IPS DF 19.7 (cell line): ENCODE measurements at regions not wholly inside any gene's neighbourhood (a gene's known extent, or its start where the extent isn't known, plus 50 kb on each side); places are given as distances from the start of the nearest gene placed in this dataset.

Experiments
- DNase-seq: peaks from one replicate; pipeline ENCODE4 v3.0.0-alpha.2; 2013; ENCODE audit warnings: low read depth, low spot score

DNA sequence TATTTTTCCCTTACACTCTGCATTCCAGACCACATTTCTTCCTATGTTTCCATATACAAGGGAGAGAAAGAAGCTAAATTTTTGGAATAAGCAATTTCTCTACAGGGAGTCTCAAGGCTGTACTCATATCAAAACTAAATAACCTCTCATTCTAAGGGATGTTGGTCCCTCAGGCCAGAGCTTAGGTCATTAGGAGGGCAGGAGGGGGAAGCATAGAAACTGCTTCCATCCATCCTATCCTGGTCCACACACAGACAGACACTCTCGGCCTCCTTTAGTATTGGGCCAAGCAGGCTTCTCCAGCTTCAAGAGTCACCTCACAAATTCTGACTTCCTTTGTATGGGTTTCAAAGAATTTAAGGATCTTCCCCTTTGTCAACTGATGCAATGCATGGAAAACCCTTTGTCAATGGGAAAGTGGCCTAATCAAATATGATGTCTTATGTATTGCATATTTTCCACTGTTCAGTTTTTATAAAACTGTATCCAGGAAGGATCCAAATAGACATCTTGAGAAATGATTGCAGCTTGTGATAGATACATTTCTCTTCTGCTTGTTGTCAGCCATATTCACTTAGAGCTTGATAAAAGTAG lies 140.7 kb upstream of the RARB start:
- DNase-seq = no peak

GRCh38 chr3:25288413-25288812 lies 139.7 kb upstream of the RARB start:
- no peak for DNase-seq

GRCh38 chr3:25289156-25289555 lies 138.9 kb upstream of the RARB start:
- DNase-seq = no peak

- no peak for DNase-seq
Measured at GRCh38 chr3:25289663-25290062, 138.4 kb upstream of the RARB start.

GRCh38 chr3:25291481-25291905 lies 136.6 kb upstream of the RARB start:
- no peak for DNase-seq

GRCh38 chr3:25292036-25292435 lies 136.0 kb upstream of the RARB start:
- DNase-seq = no peak

DNA sequence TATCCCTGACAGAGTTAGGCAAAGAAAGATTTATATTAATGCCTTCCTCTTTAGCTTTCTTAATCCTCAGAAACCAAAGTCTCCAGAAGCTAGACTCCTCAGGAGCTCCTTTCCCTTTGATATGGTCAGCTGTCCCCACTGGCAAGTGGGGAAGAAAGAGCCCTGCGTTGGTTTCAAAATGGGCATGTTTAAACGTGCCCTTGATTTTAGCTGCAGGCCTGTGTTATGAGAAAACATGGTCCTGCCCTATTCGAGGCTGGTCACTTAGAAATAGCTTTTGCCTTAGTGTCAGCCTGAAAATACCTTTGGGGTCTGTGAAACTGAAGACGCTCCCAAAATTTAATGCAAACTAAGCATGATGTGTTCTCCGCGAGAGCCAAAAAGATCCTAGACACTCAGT lies 135.5 kb upstream of the RARB start:
- no peak for DNase-seq

DNA sequence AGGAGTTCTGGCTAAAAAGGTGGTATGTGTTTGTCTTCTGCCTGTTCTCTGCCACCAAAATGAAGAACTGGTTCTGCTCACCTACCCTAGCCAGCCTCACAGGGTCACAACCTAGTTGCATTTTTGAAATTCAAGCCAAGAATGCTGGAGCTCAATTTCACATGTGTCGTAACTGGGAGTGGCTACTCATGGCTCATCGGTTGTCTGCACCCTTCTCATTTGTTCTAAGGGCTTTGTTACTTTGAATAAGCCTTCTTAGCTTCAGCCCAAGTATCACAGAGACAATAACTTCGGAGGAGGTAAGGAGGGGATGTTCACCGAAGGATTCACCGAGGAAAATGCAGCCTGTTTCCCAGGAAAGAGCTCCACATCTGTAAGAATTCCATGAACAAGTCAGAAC lies 134.3 kb upstream of the RARB start:
- no peak for DNase-seq

DNA sequence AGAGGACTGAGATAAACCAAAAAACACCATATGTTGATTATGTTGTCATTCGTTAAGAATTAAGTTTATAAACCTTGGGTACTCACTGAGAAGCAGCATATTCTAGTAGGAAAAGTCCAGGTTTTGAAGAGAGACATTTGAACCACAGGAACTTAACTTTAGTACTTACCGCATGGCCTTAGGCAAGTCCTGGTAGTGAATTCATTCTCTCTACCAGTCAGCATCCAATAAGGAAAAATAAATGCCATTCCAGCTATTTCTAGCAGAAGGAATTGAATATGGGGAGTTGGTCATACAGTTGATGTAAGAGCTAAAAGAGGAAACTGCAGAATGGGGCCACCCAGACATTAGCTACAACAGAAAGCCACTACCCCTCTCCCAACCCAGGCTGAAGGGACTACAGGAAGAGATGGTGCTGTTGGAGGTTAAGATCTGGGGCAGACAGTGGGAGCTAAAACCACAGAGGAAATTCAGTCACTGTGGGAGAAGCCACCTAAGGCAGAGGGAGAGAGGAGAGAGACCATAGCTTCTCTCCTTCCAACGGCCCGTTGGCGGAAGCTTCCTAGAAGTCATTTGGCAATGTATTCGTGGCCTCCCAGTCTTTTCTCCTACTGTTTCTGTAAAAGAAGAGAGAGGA lies 133.8 kb upstream of the RARB start:
- no peak for DNase-seq

DNA sequence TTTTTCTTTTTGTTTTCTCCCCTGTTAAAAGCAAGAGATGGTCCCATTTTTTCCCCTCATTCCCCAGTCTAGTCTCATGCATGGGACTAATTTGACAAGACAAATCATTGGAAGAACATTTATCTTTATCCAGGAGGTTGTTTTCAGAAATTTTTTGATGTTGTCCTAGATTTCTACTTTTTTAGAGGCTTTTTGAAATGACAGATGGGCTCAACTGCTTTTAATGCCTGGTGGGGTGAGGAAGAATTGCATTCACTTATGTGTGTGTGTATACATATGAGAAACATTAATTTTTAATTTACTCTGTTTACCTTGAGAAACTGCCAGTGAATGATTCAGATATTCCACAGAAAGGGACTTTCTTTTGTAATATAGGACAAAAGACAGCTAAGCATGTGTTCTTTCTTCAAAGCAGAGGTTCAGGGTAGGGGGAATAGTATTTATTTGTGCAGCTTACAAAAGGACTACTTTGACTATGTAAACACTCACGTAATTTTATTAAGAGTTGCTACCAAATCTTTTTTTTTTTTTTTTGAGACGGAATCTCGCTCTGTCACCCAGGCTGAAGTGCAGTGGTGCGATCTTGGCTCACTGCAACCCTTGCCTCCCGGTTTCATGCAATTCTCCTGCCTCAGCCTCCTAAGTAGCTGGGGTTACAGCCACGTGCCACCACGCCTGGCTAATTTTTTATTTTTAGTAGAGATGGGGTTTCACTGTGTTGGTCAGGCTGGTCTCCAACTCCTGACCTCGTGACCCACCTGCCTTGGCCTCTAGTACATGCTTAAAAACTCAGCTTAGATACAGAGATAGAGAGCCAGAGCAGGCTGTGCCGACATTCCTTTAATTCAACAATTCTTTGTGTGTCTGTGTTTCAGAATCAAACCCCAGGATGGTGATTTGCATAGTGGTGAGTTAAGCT lies 130.1 kb upstream of the RARB start:
- no peak for DNase-seq

DNA sequence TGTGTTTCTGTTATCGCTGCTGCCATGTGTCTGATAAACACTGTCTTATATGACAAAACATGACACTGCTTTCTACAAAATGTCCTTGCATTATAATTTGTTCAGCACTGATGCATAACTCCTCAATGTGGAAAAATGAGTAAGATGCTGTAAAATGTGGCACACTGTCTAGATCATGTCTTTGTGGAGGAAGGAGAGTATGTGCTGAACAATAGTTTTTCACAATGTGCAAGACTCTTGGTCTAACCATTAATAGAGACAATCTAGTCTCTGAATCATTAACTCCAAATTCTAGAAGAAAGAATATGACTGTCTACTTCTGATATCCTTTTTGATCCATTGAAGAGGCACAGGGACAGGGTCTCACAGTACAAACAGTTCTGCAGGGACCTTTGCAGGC lies 127.9 kb upstream of the RARB start:
- DNase-seq = no peak

DNA sequence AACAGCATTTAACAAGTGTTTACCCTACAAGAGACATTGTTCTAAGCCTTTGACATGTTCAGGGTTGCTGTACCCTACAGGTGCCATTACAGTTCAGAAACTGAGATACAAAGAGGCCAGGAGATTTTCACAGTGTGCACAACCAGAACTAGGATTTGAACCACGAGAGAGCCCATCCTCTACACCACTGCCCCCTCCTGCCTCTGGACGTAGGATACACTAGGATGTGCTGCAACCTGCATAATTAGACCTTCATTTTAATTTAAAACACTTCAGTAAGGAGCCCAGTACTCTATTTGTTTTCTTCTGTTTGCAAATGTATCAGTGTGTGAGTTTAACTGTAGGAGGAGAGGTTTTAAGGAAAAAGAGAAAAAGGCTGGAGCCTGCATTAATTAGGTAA lies 123.1 kb upstream of the RARB start:
- no peak for DNase-seq

DNA sequence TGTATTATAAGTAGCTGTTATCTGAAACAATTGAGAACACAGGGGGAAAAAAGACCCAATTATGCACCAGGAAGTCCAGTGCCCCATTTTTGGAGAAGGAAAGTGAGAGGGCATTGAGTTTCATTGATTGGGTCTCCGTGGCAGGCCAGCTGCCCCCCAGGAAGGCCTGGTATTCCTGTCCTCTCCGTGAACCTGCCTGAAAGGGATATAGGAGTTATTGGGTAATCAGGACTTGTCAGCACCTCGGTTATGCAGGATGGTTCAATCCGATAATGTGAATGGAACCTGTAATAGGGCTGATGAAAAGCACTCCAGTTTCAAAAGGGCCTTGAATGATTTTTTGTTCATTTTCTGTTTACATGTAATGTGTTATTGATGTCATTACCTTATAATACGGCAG lies 122.0 kb upstream of the RARB start:
- DNase-seq = no peak

- DNase-seq = no peak
Measured at GRCh38 chr3:25306705-25307104, 121.4 kb upstream of the RARB start.

DNA sequence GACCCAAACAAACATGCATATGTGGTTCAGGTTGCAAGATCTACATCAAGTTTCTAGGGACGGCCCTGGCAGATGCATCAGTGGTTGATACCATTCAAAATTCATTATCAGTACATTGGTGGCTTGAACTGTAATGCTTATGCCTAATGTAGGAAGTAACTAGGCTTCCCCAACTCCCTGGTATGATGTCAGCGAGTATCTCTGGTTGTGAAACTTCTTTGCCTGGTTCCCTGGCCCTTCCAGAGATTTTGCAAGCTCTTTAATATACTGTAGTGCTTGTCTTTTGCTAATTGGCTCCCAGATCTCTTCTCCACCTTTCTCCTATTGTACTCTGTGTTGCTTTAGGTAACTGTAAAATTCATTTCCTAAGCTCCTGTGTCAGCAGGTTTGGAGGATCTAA lies 114.8 kb upstream of the RARB start:
- DNase-seq = no peak

GRCh38 chr3:25324954-25325655 lies 103.0 kb upstream of the RARB start:
- no peak for DNase-seq

- DNase-seq = no peak
Measured at GRCh38 chr3:25335356-25335755, 92.7 kb upstream of the RARB start.

GRCh38 chr3:25338158-25338725 lies 89.8 kb upstream of the RARB start:
- DNase-seq = no peak

DNA sequence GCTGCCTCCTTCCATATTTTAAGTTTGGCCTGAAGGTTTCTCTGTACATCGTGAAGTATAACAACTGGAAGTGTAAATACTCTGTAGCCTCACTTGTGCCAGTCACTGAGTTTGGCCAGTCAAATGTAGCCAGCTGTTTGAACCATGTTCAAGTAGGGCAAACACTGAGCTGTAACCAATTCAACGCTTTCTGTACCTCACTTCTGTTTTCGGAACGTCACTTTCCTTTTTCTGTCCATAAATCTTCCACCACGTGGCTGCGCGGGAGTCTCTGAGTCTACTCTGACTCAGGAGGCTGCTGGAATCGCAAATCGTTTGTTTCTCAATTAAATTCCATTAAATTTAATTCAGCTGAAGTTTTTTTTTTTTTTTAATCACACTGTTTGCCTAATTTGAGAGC lies 88.8 kb upstream of the RARB start:
- DNase-seq = no peak

DNA sequence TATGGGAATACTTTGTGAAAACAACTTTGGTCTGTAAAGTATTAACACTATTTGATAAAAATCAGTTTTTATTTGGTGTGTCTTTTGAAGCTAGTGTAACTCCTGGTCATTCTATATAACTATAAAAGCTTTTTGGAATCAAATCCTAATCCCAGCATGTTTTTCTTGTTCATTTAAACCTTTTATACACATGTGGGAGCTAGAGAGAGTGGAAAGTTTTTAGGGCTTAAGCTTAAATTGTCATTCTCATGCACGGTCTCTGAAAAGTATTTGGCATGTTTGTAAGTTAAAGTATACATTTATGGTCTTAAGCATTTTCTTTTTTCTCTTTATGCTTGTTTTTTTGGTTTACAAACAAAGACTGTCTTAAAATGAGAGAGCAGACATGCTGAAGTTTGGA lies 83.4 kb upstream of the RARB start:
- DNase-seq = no peak

DNA sequence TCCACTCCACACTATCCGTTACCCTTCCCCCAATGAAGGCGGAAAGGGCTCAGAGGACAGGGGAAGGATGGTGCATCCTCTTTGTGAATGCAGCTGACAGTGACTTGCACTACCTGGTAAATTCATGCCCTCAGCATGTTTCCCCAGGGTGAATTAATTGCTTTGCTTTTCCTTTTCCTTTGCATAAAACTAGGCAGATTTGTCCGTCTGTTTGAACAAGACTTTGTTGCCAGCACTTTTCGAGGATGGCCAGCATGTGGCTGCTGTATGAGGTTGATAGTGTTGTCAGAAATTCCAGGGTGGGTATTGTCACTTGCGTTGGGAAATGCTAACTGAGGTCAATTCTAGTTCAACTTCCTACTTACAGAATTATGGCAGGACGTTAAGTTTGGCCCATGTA lies 79.0 kb upstream of the RARB start:
- no peak for DNase-seq
